ELF-1 (cell line): ENCODE measurements at regions not wholly inside any gene's neighbourhood (a gene's known extent, or its start where the extent isn't known, plus 50 kb on each side); places are given as distances from the start of the nearest gene placed in this dataset.

ENCODE experiments used
- DNase-seq: peaks from one replicate; pipeline ENCODE4 v3.0.0-alpha.2; 2016; ENCODE audit warnings: low read depth, low spot score

GRCh38 chr1:62981434-62981833, 197.5 kb downstream of the ATG4C start:
- no peak for DNase-seq

GRCh38 chr1:62988867-62989266, 204.9 kb downstream of the ATG4C start:
- no peak for DNase-seq

- DNase-seq: no peak
Measured at GRCh38 chr1:62989497-62989896, 205.6 kb downstream of the ATG4C start.

GRCh38 chr1:62991152-62991551, 207.2 kb downstream of the ATG4C start:
- peak; percentile 32 for DNase-seq

- DNase-seq: no peak
Measured at GRCh38 chr1:62993844-62994243, 209.9 kb downstream of the ATG4C start.

- DNase-seq: no peak
Measured at GRCh38 chr1:62995173-62995572, 211.2 kb downstream of the ATG4C start.

- DNase-seq: no peak
Measured at GRCh38 chr1:62997884-62998283, 214.0 kb downstream of the ATG4C start.

- no peak for DNase-seq
Measured at GRCh38 chr1:62998845-62999649, 215.1 kb downstream of the ATG4C start.

GRCh38 chr1:63000508-63000907, 216.6 kb downstream of the ATG4C start:
- peak; percentile 25 for DNase-seq

GRCh38 chr1:63004868-63005267, 220.9 kb downstream of the ATG4C start:
- DNase-seq: no peak

GRCh38 chr1:63005812-63006211, 221.9 kb downstream of the ATG4C start:
- no peak for DNase-seq

- DNase-seq: no peak
Measured at GRCh38 chr1:63009421-63009820, 225.5 kb downstream of the ATG4C start.

GRCh38 chr1:63010913-63011660, 227.2 kb downstream of the ATG4C start:
- DNase-seq: peak; percentile 32

GRCh38 chr1:63012339-63012738, 228.4 kb downstream of the ATG4C start:
- DNase-seq: no peak

- no peak for DNase-seq
Measured at GRCh38 chr1:63014267-63014666, 230.3 kb downstream of the ATG4C start.

- DNase-seq: no peak
Measured at GRCh38 chr1:63022319-63022718, 238.4 kb downstream of the ATG4C start.

- no peak for DNase-seq
Measured at GRCh38 chr1:63023171-63023570, 239.2 kb downstream of the ATG4C start.

- no peak for DNase-seq
Measured at GRCh38 chr1:63023637-63024036, 239.7 kb downstream of the ATG4C start.

GRCh38 chr1:63024132-63024531, 240.2 kb downstream of the ATG4C start:
- no peak for DNase-seq

GRCh38 chr1:63027176-63027575, 243.2 kb downstream of the ATG4C start:
- DNase-seq: peak; percentile 22

- no peak for DNase-seq
Measured at GRCh38 chr1:63032171-63032570, 248.2 kb downstream of the ATG4C start.

GRCh38 chr1:63033211-63033610, 249.3 kb downstream of the ATG4C start:
- peak; percentile 72 for DNase-seq

GRCh38 chr1:63034256-63034655, 250.3 kb downstream of the ATG4C start:
- DNase-seq: no peak
